OCI-LY1 (cell line): ENCODE measurements at regions not wholly inside any gene's neighbourhood (a gene's known extent, or its start where the extent isn't known, plus 50 kb on each side); places are given as distances from the start of the nearest gene placed in this dataset.

Experiments used
- EZH2 ChIP-seq: fragments of 200-600 bp; sonication (generic), shearing (Covaris generic); IDR thresholded peaks from 2 replicates; pipeline ENCODE4 v1.8.0; 2017; ENCODE audit warnings: borderline replicate concordance, mixed run types, mild to moderate bottlenecking, antibody characterized with exemption, low read length, moderate library complexity, mixed read lengths
- TF ChIP-seq, protein P1 (sequence below): fragments of 200-600 bp; sonication (generic), shearing (Covaris generic); IDR thresholded peaks from 2 replicates; pipeline ENCODE4 v1.5.1; 2017; ENCODE audit warnings: mild to moderate bottlenecking, antibody characterized with exemption, low read length, moderate library complexity, mixed read lengths

DNA sequence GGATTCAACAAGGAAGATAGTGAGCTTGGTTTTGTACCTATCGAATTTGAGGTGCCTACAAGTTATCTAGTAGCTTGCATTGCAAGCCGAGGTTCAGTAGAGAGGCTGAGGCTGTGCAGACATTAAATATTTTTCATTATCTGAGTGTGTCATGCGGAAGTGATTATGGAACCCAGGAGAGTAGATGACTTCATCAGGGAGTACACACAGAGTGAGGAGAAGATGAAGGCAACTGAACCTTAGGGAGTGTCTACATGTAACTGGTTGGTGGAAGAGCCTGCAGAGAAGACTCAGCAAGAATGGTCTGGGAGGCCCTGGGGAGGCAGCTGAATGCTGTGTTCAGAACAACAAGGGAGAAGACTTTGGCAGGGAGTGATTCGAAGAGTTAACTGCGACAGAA lies 393.9 kb downstream of the ARHGEF28 start:
- no peak for TF ChIP-seq EZH2
- TF ChIP-seq, protein P1, sequence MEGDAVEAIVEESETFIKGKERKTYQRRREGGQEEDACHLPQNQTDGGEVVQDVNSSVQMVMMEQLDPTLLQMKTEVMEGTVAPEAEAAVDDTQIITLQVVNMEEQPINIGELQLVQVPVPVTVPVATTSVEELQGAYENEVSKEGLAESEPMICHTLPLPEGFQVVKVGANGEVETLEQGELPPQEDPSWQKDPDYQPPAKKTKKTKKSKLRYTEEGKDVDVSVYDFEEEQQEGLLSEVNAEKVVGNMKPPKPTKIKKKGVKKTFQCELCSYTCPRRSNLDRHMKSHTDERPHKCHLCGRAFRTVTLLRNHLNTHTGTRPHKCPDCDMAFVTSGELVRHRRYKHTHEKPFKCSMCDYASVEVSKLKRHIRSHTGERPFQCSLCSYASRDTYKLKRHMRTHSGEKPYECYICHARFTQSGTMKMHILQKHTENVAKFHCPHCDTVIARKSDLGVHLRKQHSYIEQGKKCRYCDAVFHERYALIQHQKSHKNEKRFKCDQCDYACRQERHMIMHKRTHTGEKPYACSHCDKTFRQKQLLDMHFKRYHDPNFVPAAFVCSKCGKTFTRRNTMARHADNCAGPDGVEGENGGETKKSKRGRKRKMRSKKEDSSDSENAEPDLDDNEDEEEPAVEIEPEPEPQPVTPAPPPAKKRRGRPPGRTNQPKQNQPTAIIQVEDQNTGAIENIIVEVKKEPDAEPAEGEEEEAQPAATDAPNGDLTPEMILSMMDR: no peak
